ENCODE measurements at regions not wholly inside any gene's neighbourhood (a gene's known extent, or its start where the extent isn't known, plus 50 kb on each side); places are given as distances from the start of the nearest gene placed in this dataset.
"Not testable (repeated sequence)": the region's sequence is repeated elsewhere in the genome, so short reads cannot be mapped to it uniquely, and the experiment has no call there.

DNA sequence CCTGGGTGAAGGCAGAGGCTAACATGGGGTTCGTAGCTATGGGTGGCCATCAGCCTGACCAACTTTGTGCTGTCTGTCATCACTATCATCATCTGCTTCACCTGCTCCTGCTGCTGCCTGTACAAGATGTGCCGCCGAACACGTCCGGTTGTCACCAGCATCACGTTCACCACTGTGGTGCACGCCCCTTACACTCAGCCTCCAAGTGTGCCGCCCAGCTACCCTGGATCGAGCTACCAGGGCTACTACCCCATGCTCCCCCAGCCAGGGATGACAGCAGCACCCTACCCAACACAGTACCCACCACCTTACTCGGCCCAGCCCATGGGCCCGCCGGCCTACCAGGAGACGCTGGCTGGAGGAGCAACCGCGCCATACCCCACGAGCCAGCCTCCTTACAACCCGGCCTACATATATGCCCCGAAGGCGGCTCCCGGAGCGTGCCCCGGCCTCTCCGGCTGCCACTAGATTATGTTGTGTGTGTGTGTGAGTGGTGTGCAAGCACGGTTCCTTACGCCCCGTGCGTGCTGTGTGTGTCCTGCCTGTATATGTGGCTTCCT is 213.4 kb upstream of the XIST start:
- Histone ChIP-seq H3K4me3 (ENCODE audit: low read length) (no peak overlapping the region), H3K9me3 (ENCODE audit: insufficient read depth, low read depth, low read length) (no peaks in the 10 kb centered on the region), H3K27me3 (ENCODE audit: insufficient read depth, low read length) (no peaks in the 10 kb centered on the region), H3K9ac (ENCODE audit: low read depth, low read length) (no peak overlapping the region), H3K36me3 (ENCODE audit: insufficient read depth, low read length) (no peaks in the 10 kb centered on the region), H3K27ac (ENCODE audit: low read depth, low read length) (no peak overlapping the region), H3K4me1 (ENCODE audit: insufficient read depth, low read length) (0 out of 2 replicates have a peak, but pooled peaks cover 3% of the 10 kb centered on the region)
- 98% methylated on average over 27 of the region's 27 CpGs for WGBS

DNA sequence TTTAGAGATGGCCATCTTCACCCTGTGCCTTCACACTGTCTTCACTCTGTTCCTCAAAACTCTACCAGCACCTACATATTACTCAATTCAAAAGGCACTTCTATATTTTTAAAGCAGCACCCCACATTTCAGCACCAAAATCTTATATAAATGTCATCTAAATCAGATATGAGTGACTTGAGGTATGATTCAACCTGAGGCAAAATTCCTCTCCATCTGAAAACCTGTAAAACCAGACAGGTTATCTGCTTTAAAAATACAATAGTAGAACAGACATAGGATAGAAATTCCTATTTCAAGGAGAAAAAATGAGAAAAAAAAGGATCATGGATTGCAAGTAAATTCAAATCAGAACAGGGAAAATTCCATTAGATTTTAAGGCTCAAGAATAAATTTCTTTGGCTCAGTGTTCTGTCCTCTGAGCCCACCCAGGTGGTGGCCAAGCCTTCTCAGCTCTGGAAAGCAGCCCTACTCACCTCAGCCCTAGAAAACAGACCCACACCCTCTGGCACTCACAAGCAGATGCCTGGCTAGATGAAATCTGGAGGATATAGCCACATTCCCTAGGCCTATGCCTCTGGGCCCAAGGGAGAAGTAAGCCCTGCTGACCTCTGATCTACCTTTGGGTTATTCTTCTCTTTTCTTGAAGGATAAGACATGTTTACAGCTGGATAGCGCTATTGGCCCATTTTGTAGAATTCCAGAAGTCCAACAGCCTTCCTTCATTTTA is 211.1 kb upstream of the XIST start:
- Histone ChIP-seq H3K9ac (ENCODE audit: low read depth, low read length) (no peak overlapping the region), H3K27ac (ENCODE audit: low read depth, low read length) (no peak overlapping the region), H3K27me3 (ENCODE audit: insufficient read depth, low read length) (no peaks in the 10 kb centered on the region), H3K4me1 (ENCODE audit: insufficient read depth, low read length) (0 out of 2 replicates have a peak, but pooled peaks cover 3% of the 10 kb centered on the region), H3K4me3 (ENCODE audit: low read length) (no peak overlapping the region), H3K36me3 (ENCODE audit: insufficient read depth, low read length) (no peaks in the 10 kb centered on the region), H3K9me3 (ENCODE audit: insufficient read depth, low read depth, low read length) (no peaks in the 10 kb centered on the region)
- 96% methylated on average over 1 of the region's 1 CpG for WGBS

DNA sequence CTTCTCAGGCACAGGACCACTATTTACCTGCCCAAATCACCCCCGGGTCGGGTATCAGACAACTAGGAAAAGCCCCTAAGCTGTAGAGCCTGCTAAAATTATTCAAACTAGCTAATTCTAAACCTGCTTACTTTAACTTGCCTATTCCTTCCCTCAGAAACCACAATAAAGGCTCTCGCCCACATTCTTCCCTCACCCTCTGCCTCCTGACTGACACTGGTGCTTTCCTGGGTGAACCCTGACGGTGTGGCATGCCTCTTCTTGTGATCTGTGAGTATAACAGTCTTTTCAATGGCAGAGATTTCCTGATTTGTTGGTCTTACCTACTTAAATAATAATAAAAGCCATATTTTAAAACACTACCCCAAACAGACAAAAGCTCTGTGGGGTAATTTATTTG is 209.4 kb upstream of the XIST start:
- H3K9me3 ChIP-seq (ENCODE audit: insufficient read depth, low read depth, low read length) = no peaks in the 10 kb centered on the region
- H3K36me3 ChIP-seq (ENCODE audit: insufficient read depth, low read length) = no peaks in the 10 kb centered on the region
- H3K27me3 ChIP-seq (ENCODE audit: insufficient read depth, low read length) = no peaks in the 10 kb centered on the region
- 0 out of 2 replicates have a peak, but pooled peaks cover 3% of the 10 kb centered on the region for H3K4me1 ChIP-seq (ENCODE audit: insufficient read depth, low read length)
- H3K4me3 ChIP-seq (ENCODE audit: low read length) = no peak overlapping the region
- WGBS = 85% methylated on average over 3 of the region's 4 CpGs
- no peak overlapping the region for H3K27ac ChIP-seq (ENCODE audit: low read depth, low read length)
- no peak overlapping the region for H3K9ac ChIP-seq (ENCODE audit: low read depth, low read length)

DNA sequence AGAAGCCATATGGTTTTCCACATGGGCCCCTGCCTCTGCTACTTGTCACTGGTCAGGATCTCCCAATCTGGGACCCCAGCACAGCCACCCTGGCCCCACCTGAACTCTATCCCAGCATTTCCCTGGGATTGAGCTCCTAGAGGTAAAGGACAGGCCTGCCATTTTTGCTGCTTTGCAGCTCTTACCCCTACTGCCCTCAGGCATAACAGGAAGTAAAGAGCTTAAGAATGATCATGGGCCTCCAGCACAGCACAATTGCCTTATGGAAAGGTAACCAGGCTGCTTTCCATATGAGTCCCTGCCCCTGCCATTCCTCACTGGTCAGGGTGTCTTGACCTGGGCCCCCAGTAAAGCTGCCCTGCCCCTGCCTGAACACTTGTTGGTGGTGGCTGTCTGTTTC is 196.6 kb upstream of the XIST start:
- Histone ChIP-seq H3K27me3 (ENCODE audit: insufficient read depth, low read length) (no peaks in the 10 kb centered on the region), H3K9me3 (ENCODE audit: insufficient read depth, low read depth, low read length) (no peaks in the 10 kb centered on the region), H3K36me3 (ENCODE audit: insufficient read depth, low read length) (no peaks in the 10 kb centered on the region), H3K27ac (ENCODE audit: low read depth, low read length) (no peak overlapping the region), H3K4me1 (ENCODE audit: insufficient read depth, low read length) (no peaks in the 10 kb centered on the region), H3K9ac (ENCODE audit: low read depth, low read length) (no peak overlapping the region), H3K4me3 (ENCODE audit: low read length) (no peak overlapping the region)

DNA sequence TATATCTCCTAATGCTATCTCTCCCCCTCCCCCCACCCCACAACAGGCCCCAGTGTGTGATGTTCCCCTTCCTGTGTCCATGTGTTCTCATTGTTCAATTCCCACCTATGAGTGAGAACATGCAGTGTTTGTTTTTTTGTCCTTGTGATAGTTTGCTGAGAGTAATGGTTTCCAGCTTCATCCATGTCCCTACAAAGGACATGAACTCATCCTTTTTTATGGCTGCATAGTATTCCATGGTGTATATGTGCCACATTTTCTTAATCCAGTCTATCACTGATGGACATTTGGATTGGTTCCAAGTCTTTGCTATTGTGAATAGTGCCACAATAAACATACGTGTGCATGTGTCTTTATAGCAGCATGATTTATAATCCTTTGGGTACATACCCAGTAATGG is 181.6 kb upstream of the XIST start:
- not testable (repeated sequence) for H3K4me1 ChIP-seq (ENCODE audit: insufficient read depth, low read length); H3K27me3 ChIP-seq (ENCODE audit: insufficient read depth, low read length); H3K27ac ChIP-seq (ENCODE audit: low read depth, low read length); H3K9ac ChIP-seq (ENCODE audit: low read depth, low read length); H3K4me3 ChIP-seq (ENCODE audit: low read length); H3K9me3 ChIP-seq (ENCODE audit: insufficient read depth, low read depth, low read length); H3K36me3 ChIP-seq (ENCODE audit: insufficient read depth, low read length)
- WGBS = no CpG with 5 or more reads among the region's 1 CpG

DNA sequence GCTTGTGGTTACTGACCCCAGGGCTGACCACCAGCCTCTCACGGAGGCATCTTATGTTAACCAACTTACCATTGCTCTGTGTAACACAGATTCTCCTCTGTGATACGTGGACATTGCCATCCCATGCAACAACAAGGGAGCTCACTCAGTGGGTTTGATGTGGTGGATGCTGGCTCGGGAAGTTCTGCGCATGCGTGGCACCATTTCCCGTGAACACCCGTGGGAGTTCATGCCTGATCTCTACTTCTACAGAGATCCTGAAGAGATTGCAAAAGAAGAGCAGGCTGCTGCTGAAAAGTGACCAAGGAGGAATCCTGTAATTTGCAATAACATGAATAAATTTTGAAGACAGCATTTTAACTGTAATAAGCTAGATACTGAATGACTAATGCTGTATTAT is 179.0 kb upstream of the XIST start:
- not testable (repeated sequence) for H3K4me1 ChIP-seq (ENCODE audit: insufficient read depth, low read length); H3K36me3 ChIP-seq (ENCODE audit: insufficient read depth, low read length); H3K9ac ChIP-seq (ENCODE audit: low read depth, low read length); H3K27me3 ChIP-seq (ENCODE audit: insufficient read depth, low read length); H3K27ac ChIP-seq (ENCODE audit: low read depth, low read length); H3K4me3 ChIP-seq (ENCODE audit: low read length); H3K9me3 ChIP-seq (ENCODE audit: insufficient read depth, low read depth, low read length)
- 90% methylated on average over 4 of the region's 7 CpGs for WGBS

DNA sequence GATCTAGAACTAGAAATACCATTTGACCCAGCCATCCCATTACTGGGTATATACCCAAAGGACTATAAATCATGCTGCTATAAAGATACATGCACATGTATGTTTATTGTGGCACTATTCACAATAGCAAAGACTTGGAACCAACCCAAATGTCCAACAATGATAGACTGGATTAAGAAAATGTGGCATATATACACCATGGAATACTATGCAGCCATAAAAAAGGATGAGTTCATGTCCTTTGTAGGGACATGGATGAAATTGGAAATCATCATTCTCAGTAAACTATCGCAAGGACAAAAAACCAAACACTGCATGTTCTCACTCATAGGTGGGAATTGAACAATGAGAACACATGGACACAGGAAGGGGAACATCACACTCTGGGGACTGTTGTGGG is 178.3 kb upstream of the XIST start:
- WGBS = no CpG with 5 or more reads among the region's 1 CpG
- not testable (repeated sequence) for H3K9ac ChIP-seq (ENCODE audit: low read depth, low read length); H3K36me3 ChIP-seq (ENCODE audit: insufficient read depth, low read length); H3K4me1 ChIP-seq (ENCODE audit: insufficient read depth, low read length); H3K27ac ChIP-seq (ENCODE audit: low read depth, low read length); H3K9me3 ChIP-seq (ENCODE audit: insufficient read depth, low read depth, low read length); H3K27me3 ChIP-seq (ENCODE audit: insufficient read depth, low read length); H3K4me3 ChIP-seq (ENCODE audit: low read length)

DNA sequence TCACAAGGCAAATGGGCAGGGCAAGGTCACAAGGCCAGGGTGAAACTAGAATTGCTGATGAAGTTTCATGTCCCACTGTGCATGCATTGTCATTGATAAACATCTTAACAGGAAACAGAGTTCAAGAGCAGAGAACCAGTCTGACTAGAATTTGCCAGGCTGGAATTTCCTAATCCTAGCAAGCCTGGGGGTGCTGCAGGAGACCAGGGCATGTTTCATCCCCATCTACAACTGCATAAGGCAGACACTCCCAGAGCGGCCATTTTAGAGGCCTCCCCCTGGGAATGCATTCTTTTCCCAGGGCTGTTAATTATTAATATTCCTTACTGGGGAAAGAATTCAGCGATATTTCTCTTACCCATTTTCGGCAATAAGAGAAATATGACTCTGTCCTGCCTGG is 172.6 kb upstream of the XIST start:
- 97% methylated on average over 2 of the region's 3 CpGs for WGBS
- not testable (repeated sequence) for H3K9ac ChIP-seq (ENCODE audit: low read depth, low read length); H3K27ac ChIP-seq (ENCODE audit: low read depth, low read length); H3K4me3 ChIP-seq (ENCODE audit: low read length); H3K36me3 ChIP-seq (ENCODE audit: insufficient read depth, low read length); H3K27me3 ChIP-seq (ENCODE audit: insufficient read depth, low read length); H3K4me1 ChIP-seq (ENCODE audit: insufficient read depth, low read length)
- H3K9me3 ChIP-seq (ENCODE audit: insufficient read depth, low read depth, low read length) = peaks cover 21% of the 10 kb centered on the region

DNA sequence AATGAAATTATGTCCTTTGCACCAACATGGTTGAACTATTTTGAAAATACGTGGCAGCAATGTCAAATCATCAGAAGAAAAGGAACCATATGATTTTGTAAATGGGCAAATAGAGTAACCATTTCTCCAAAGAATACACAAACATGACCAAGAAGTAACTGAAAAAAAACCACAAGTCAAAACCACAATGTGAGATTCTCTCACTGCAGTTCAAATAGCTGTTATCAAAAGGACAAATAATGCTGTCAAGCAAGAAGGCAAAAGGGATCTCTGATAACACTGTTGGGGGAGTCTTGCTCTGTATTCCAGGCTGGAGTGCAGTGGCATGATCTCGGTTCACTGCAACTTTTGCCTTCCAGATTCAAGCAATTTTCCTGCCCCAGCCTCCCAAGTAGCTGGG is 170.7 kb upstream of the XIST start:
- H3K27me3 ChIP-seq (ENCODE audit: insufficient read depth, low read length) = no peaks in the 10 kb centered on the region
- H3K4me3 ChIP-seq (ENCODE audit: low read length) = no peak overlapping the region
- H3K4me1 ChIP-seq (ENCODE audit: insufficient read depth, low read length) = no peaks in the 10 kb centered on the region
- no peak overlapping the region for H3K9ac ChIP-seq (ENCODE audit: low read depth, low read length)
- 88% methylated on average over 1 of the region's 2 CpGs for WGBS
- H3K36me3 ChIP-seq (ENCODE audit: insufficient read depth, low read length) = no peaks in the 10 kb centered on the region
- no peak overlapping the region for H3K27ac ChIP-seq (ENCODE audit: low read depth, low read length)
- H3K9me3 ChIP-seq (ENCODE audit: insufficient read depth, low read depth, low read length) = peaks cover 21% of the 10 kb centered on the region

DNA sequence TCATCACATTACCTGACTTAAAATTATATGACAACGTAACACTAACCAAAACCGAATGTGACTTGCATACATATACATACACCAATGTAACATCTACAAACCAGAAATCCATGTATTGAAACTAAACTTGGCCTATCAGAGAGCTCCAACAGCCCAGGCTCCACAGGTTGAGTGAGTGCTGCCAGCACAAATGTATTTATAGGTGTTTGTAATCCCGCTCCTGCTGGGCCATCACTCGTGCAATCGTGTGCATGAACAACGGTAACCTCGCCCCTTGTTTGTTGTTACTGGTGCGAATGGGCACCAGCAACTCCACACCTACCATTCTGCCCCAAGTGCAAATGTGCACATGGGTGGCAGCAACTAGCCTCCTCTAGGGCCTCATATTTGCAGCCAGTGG is 165.7 kb upstream of the XIST start:
- Histone ChIP-seq H3K9me3 (ENCODE audit: insufficient read depth, low read depth, low read length) (0 out of 2 replicates have a peak, but pooled peaks cover 10% of the 10 kb centered on the region), H3K36me3 (ENCODE audit: insufficient read depth, low read length) (no peaks in the 10 kb centered on the region)
- 98% methylated on average over 8 of the region's 8 CpGs for WGBS

DNA sequence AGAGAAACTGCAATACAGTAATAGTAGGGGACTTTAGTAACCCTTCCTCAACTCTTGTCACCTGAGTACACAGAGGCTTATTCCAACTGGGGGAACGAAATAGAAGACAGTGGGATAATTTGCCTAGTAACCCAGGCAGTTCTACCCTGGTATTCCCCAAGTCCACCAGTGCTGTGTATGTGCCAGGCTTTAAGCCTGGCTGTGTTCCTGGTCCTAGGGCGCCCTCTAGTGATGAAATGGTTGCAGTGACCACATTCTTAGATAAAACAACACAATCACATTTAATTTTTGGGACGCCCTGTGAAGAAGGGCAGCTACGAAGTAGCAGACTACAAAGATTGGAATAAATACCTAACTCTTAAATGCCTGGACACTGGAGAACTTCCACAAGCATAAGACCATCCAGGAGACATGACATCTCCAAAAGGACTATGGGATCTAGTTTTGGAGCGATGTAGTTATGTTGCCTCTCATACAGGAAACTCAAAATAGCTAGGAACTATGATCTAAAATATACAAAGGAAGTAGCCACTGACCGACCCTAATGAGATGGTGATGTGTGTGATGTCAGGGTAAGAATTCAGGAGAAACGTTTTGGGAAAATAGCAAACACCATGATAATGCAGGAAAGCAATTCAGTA is 163.0 kb upstream of the XIST start:
- H3K4me3 ChIP-seq (ENCODE audit: low read length) = no peak overlapping the region
- no peaks in the 10 kb centered on the region for H3K9me3 ChIP-seq (ENCODE audit: insufficient read depth, low read depth, low read length)
- H3K36me3 ChIP-seq (ENCODE audit: insufficient read depth, low read length) = no peaks in the 10 kb centered on the region
- no peak overlapping the region for H3K27ac ChIP-seq (ENCODE audit: low read depth, low read length)
- 27% methylated on average over 6 of the region's 7 CpGs for WGBS
- H3K27me3 ChIP-seq (ENCODE audit: insufficient read depth, low read length) = no peaks in the 10 kb centered on the region
- no peaks in the 10 kb centered on the region for H3K4me1 ChIP-seq (ENCODE audit: insufficient read depth, low read length)
- H3K9ac ChIP-seq (ENCODE audit: low read depth, low read length) = no peak overlapping the region

More for the DNA sequence above, 165.7 kb upstream of the XIST start:
- Histone ChIP-seq H3K27me3 (ENCODE audit: insufficient read depth, low read length) (no peaks in the 10 kb centered on the region), H3K4me3 (ENCODE audit: low read length) (no peak overlapping the region), H3K9ac (ENCODE audit: low read depth, low read length) (no peak overlapping the region), H3K4me1 (ENCODE audit: insufficient read depth, low read length) (no peaks in the 10 kb centered on the region), H3K27ac (ENCODE audit: low read depth, low read length) (no peak overlapping the region)
